ENCODE measurements at regions not wholly inside any gene's neighbourhood (a gene's known extent, or its start where the extent isn't known, plus 50 kb on each side); places are given as distances from the start of the nearest gene placed in this dataset.

DNA sequence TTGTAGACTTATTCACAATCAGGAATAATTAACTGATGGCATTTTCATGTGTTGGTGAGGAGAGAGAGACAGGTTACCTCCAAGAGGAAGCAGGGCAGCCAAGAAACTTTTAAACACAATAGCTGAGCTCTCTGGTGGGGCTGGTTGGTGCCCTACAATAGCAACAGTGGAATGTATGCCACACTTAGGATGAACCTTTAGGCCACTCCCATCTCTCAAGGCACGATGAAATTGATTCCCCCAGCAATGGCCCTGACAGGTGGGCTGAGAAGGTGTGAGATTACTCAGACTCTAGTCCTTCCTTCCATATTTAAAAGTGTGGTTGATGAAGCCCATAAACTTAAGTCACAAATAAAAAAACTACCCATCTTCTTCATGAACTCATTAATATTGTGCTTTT lies 219.4 kb upstream of the CYRIA start:
- RAD21 ChIA-PET (ENCODE audit: low non-redundant PET in 1 of 2, low total read pairs in 2 of 2, uncharacterized antibody in 2 of 2, unreplicated experiment in 2 of 2): no interaction called here
- TF ChIP-seq TCF7L2 (IDR thresholded peaks at IDR 0.05; ENCODE audit: borderline replicate concordance, extremely low read depth, insufficient read depth, insufficient read length): no peak
- TF ChIP-seq JUND (IDR thresholded peaks at IDR 0.05): no peak
- TF ChIP-seq, protein P1, sequence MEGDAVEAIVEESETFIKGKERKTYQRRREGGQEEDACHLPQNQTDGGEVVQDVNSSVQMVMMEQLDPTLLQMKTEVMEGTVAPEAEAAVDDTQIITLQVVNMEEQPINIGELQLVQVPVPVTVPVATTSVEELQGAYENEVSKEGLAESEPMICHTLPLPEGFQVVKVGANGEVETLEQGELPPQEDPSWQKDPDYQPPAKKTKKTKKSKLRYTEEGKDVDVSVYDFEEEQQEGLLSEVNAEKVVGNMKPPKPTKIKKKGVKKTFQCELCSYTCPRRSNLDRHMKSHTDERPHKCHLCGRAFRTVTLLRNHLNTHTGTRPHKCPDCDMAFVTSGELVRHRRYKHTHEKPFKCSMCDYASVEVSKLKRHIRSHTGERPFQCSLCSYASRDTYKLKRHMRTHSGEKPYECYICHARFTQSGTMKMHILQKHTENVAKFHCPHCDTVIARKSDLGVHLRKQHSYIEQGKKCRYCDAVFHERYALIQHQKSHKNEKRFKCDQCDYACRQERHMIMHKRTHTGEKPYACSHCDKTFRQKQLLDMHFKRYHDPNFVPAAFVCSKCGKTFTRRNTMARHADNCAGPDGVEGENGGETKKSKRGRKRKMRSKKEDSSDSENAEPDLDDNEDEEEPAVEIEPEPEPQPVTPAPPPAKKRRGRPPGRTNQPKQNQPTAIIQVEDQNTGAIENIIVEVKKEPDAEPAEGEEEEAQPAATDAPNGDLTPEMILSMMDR (IDR thresholded peaks at IDR 0.05 in 2 of 3, conservative IDR thresholded peaks at IDR 0.05 in 1 of 3; ENCODE audit: borderline replicate concordance in 1 of 3, insufficient read depth in 1 of 3, low read depth in 2 of 3, low read length in 2 of 3): no peak
- no peak for TF ChIP-seq POLR2AphosphoS5 (IDR thresholded peaks at IDR 0.05; ENCODE audit: low read depth, low read length)
- no peak for TF ChIP-seq SRF (IDR thresholded peaks at IDR 0.05; ENCODE audit: low read depth)
- no peak for TF ChIP-seq CBX3 (IDR thresholded peaks at IDR 0.05; ENCODE audit: low read depth)
- TF ChIP-seq, protein P2, sequence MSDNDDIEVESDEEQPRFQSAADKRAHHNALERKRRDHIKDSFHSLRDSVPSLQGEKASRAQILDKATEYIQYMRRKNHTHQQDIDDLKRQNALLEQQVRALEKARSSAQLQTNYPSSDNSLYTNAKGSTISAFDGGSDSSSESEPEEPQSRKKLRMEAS (IDR thresholded peaks at IDR 0.05): no peak
- no peak for TF ChIP-seq ZNF274 (IDR thresholded peaks at IDR 0.05; ENCODE audit: low read depth, low read length)
- no peak for TF ChIP-seq SP1 (IDR thresholded peaks at IDR 0.05; ENCODE audit: low read depth)
- no peak for TF ChIP-seq SIN3A (IDR thresholded peaks at IDR 0.05; ENCODE audit: low read depth)
- TF ChIP-seq, protein P3, sequence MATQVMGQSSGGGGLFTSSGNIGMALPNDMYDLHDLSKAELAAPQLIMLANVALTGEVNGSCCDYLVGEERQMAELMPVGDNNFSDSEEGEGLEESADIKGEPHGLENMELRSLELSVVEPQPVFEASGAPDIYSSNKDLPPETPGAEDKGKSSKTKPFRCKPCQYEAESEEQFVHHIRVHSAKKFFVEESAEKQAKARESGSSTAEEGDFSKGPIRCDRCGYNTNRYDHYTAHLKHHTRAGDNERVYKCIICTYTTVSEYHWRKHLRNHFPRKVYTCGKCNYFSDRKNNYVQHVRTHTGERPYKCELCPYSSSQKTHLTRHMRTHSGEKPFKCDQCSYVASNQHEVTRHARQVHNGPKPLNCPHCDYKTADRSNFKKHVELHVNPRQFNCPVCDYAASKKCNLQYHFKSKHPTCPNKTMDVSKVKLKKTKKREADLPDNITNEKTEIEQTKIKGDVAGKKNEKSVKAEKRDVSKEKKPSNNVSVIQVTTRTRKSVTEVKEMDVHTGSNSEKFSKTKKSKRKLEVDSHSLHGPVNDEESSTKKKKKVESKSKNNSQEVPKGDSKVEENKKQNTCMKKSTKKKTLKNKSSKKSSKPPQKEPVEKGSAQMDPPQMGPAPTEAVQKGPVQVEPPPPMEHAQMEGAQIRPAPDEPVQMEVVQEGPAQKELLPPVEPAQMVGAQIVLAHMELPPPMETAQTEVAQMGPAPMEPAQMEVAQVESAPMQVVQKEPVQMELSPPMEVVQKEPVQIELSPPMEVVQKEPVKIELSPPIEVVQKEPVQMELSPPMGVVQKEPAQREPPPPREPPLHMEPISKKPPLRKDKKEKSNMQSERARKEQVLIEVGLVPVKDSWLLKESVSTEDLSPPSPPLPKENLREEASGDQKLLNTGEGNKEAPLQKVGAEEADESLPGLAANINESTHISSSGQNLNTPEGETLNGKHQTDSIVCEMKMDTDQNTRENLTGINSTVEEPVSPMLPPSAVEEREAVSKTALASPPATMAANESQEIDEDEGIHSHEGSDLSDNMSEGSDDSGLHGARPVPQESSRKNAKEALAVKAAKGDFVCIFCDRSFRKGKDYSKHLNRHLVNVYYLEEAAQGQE (IDR thresholded peaks at IDR 0.05; ENCODE audit: low read depth): no peak
- Histone ChIP-seq H3K4me3 (replicated peaks in 1 of 2; ENCODE audit: low read depth in 1 of 2, low read length in 2 of 2) (no peak overlapping the region), H2AFZ (ENCODE audit: low read depth, low read length, poor library complexity, severe bottlenecking) (no peak overlapping the region), H3K9me2 (ENCODE audit: insufficient read depth) (no peaks in the 10 kb centered on the region), H4K20me1 (ENCODE audit: insufficient read depth) (no peaks in the 10 kb centered on the region), H3K79me2 (ENCODE audit: insufficient read depth, low read length) (no peaks in the 10 kb centered on the region), H3K27me3 (ENCODE audit: insufficient read depth, low read length) (peaks cover 8% of the 10 kb centered on the region; the same call in 1 of the 2 replicates), H3K27ac (ENCODE audit: low read depth, low read length) (no peak overlapping the region), H3K4me2 (ENCODE audit: low read length) (no peak overlapping the region), H3K36me3 (ENCODE audit: control insufficient read depth in 1 of 2, insufficient read depth in 2 of 2, low read length in 2 of 2) (no peaks in the 10 kb centered on the region), H3K9ac (ENCODE audit: low read length) (no peak overlapping the region), H3K9me3 (ENCODE audit: control insufficient read depth in 1 of 2, insufficient read depth in 1 of 2, low read depth in 1 of 2, low read length in 2 of 2) (no peaks in the 10 kb centered on the region), H3K4me1 (ENCODE audit: control insufficient read depth in 1 of 2, insufficient read depth in 2 of 2, low read length in 2 of 2) (no peaks in the 10 kb centered on the region)
- POLR2A ChIA-PET: no interaction called here
- intact Hi-C loops (cut with micrococcal nuclease): no loop called here
- no TSS peak for BruUV-seq (replicated peaks)
- ATAC-seq (no peak), DNase-seq (ENCODE audit: low read depth, low spot score) (no peak)
- CTCF ChIA-PET: no interaction called here

All from HCT116 (cell line).